ENCODE measurements at regions not wholly inside any gene's neighbourhood (a gene's known extent, or its start where the extent isn't known, plus 50 kb on each side); places are given as distances from the start of the nearest gene placed in this dataset.

- ChIA-PET CTCF (no interaction called here), POLR2A (no interaction called here)
- DNase-seq (ENCODE audit: extremely low spot score) = no peak
- no peak for TF ChIP-seq CTCF (IDR thresholded peaks at IDR 0.05; ENCODE audit: control extremely low read depth, extremely low read depth, low read depth, missing control alignments)
Observed at GRCh38 chr10:83925133-83925532, 214.2 kb upstream of the GHITM start.

GRCh38 chr10:83926606-83927005, 212.7 kb upstream of the GHITM start:
- ChIA-PET POLR2A (no interaction called here), CTCF (interaction anchor here (1.5 kb wide), 1 partner anchor 10 kb away, joined by 4 read pairs; no protein-coding TSS in a partner anchor)
- DNase-seq (ENCODE audit: extremely low spot score) = no peak
- no peak for TF ChIP-seq CTCF (IDR thresholded peaks at IDR 0.05; ENCODE audit: control extremely low read depth, extremely low read depth, low read depth, missing control alignments)

- ChIA-PET CTCF (interaction anchor here (1.5 kb wide), 1 partner anchor 9 kb away, joined by 4 read pairs; no protein-coding TSS in a partner anchor), POLR2A (no interaction called here)
- no peak for DNase-seq (ENCODE audit: extremely low spot score)
Observed at GRCh38 chr10:83927166-83927565, 212.1 kb upstream of the GHITM start.

DNA sequence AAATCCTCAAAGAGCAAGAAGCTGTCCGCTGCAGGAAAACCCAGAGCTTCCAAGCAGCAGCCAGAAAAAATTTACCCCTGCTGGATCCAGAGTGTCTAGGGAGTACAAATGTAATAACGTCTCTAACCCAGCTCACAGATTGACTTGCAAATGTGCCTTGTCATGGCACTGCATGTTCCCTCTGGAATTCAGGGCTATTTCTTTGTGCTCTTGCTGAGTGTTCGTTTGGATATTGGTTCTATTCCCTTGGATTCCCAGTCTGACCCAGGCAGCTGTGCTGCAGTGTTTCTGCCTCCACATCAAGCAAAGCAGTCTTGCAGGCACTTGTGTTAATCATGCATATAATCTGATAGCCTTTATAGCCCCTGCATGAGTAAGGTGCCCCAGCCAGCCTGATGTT, 209.9 kb upstream of the GHITM start:
- no peak for TF ChIP-seq CTCF (IDR thresholded peaks at IDR 0.05; ENCODE audit: control extremely low read depth, extremely low read depth, low read depth, missing control alignments)
- ChIA-PET POLR2A (no interaction called here), CTCF (interaction anchor here (1.2 to 1.3 kb wide), 2 partner anchors 10 to 58 kb away, joined by 4 to 5 read pairs; no protein-coding TSS in a partner anchor)
- DNase-seq (ENCODE audit: extremely low spot score) = no peak

More at GRCh38 chr10:83927166-83927565, 212.1 kb upstream of the GHITM start:
- TF ChIP-seq CTCF (IDR thresholded peaks at IDR 0.05; ENCODE audit: control extremely low read depth, extremely low read depth, low read depth, missing control alignments) = no peak

DNA sequence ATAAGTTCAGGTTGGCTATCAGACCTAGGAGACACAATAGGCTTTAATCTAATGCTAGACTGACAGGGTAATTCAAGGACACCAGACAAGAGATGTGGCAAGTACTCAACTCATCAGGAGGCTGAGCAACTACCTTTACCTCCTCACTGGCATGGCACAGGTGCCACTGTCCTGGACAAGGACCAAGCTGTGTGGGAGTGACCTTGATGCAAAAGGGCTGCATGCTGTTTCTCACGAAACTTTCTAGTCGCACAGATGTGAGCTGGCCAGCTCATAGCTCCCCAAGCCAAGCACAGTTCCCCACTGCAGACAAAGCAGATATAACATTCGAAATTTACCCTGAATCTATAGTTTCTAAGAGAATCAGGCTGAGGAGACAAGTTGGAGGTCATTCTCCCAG, 207.6 kb upstream of the GHITM start:
- POLR2A ChIA-PET = no interaction called here

GRCh38 chr10:83932245-83932644, 207.1 kb upstream of the GHITM start:
- CTCF ChIA-PET = no interaction called here
- no peak for DNase-seq (ENCODE audit: extremely low spot score)
- no peak for TF ChIP-seq CTCF (IDR thresholded peaks at IDR 0.05; ENCODE audit: control extremely low read depth, extremely low read depth, low read depth, missing control alignments)
- POLR2A ChIA-PET = no interaction called here

More for the DNA sequence above, 207.6 kb upstream of the GHITM start:
- TF ChIP-seq CTCF (IDR thresholded peaks at IDR 0.05; ENCODE audit: control extremely low read depth, extremely low read depth, low read depth, missing control alignments) = no peak
- DNase-seq (ENCODE audit: extremely low spot score) = no peak
- CTCF ChIA-PET = interaction anchor here (1.7 kb wide), 1 partner anchor 18 kb away, joined by 4 read pairs; no protein-coding TSS in a partner anchor

- no peak for TF ChIP-seq CTCF (IDR thresholded peaks at IDR 0.05; ENCODE audit: control extremely low read depth, extremely low read depth, low read depth, missing control alignments)
- POLR2A ChIA-PET = no interaction called here
- no peak for DNase-seq (ENCODE audit: extremely low spot score)
- CTCF ChIA-PET = no interaction called here
Observed at GRCh38 chr10:83934062-83934461, 205.2 kb upstream of the GHITM start.

Data from GM10248 (cell line).